ENCODE measurements at regions not wholly inside any gene's neighbourhood (a gene's known extent, or its start where the extent isn't known, plus 50 kb on each side); places are given as distances from the start of the nearest gene placed in this dataset.

- H3K79me2 ChIP-seq (ENCODE audit: control insufficient read depth, insufficient read depth, low read length): no peaks in the 10 kb centered on the region
- FAIRE-seq: no peak
- no peak overlapping the region for H3K9ac ChIP-seq (ENCODE audit: control insufficient read depth, extremely low read depth, insufficient read depth, low read length)
Observed at GRCh38 chr5:67814569-67815311, 400.8 kb upstream of the PIK3R1 start.

GRCh38 chr5:67813877-67814539 lies 401.5 kb upstream of the PIK3R1 start:
- Histone ChIP-seq H3K9me3 (ENCODE audit: control insufficient read depth, low read depth, low read length) (no peaks in the 10 kb centered on the region), H3K4me3 (ENCODE audit: control insufficient read depth in 2 of 3, extremely low read depth in 1 of 3, insufficient read depth in 2 of 3, low read depth in 1 of 3, low read length in 3 of 3) (no peak overlapping the region), H3K4me2 (ENCODE audit: control insufficient read depth, extremely low read depth, insufficient read depth, low read depth, low read length) (no peak overlapping the region), H3K9ac (ENCODE audit: control insufficient read depth, extremely low read depth, insufficient read depth, low read length) (no peak overlapping the region), H3K27ac (ENCODE audit: control insufficient read depth, insufficient read depth, low read length) (no peak overlapping the region), H3K9me1 (ENCODE audit: control insufficient read depth, extremely low read depth, insufficient read depth, low read length) (peaks cover 3% of the 10 kb centered on the region), H2AFZ (ENCODE audit: control insufficient read depth, low read length) (no peak overlapping the region), H3K36me3 (ENCODE audit: control insufficient read depth in 2 of 2, extremely low read depth in 1 of 2, insufficient read depth in 2 of 2, low read length in 2 of 2) (no peaks in the 10 kb centered on the region), H3K27me3 (ENCODE audit: control insufficient read depth, extremely low read depth, insufficient read depth, low read length) (no peaks in the 10 kb centered on the region), H4K20me1 (ENCODE audit: control insufficient read depth, extremely low read depth, insufficient read depth, low read length) (no peaks in the 10 kb centered on the region), H3K79me2 (ENCODE audit: control insufficient read depth, insufficient read depth, low read length) (no peaks in the 10 kb centered on the region), H3K4me1 (ENCODE audit: control insufficient read depth, extremely low read depth, insufficient read depth, low read length) (peaks cover 14% of the 10 kb centered on the region)
- DNase-seq (ENCODE audit: low read depth, low spot score) (no peak), FAIRE-seq (no peak)
- TF ChIP-seq EZH2 (IDR thresholded peaks at IDR 0.05; ENCODE audit: low read length) (no peak), CTCF (optimal IDR thresholded peaks at IDR 0.05 in 1 of 3, IDR thresholded peaks at IDR 0.05 in 1 of 3, conservative IDR thresholded peaks at IDR 0.05 in 1 of 3; ENCODE audit: extremely low read depth in 1 of 3, insufficient read depth in 2 of 3, low read length in 3 of 3) (no peak)
- dilution Hi-C loops (cut with MboI; ENCODE audit: extremely low pct_ligation_motif_present, low sequenced_read_pairs): no loop called here

More at GRCh38 chr5:67814569-67815311, 400.8 kb upstream of the PIK3R1 start:
- H3K9me3 ChIP-seq (ENCODE audit: control insufficient read depth, low read depth, low read length): no peaks in the 10 kb centered on the region
- H3K36me3 ChIP-seq (ENCODE audit: control insufficient read depth in 2 of 2, extremely low read depth in 1 of 2, insufficient read depth in 2 of 2, low read length in 2 of 2): no peaks in the 10 kb centered on the region
- no peaks in the 10 kb centered on the region for H4K20me1 ChIP-seq (ENCODE audit: control insufficient read depth, extremely low read depth, insufficient read depth, low read length)
- H3K9me1 ChIP-seq (ENCODE audit: control insufficient read depth, extremely low read depth, insufficient read depth, low read length): peaks cover 3% of the 10 kb centered on the region
- H3K27ac ChIP-seq (ENCODE audit: control insufficient read depth, insufficient read depth, low read length): no peak overlapping the region
- dilution Hi-C loops (cut with MboI; ENCODE audit: extremely low pct_ligation_motif_present, low sequenced_read_pairs): no loop called here
- TF ChIP-seq EZH2 (IDR thresholded peaks at IDR 0.05; ENCODE audit: low read length) (no peak), CTCF (optimal IDR thresholded peaks at IDR 0.05 in 1 of 3, IDR thresholded peaks at IDR 0.05 in 1 of 3, conservative IDR thresholded peaks at IDR 0.05 in 1 of 3; ENCODE audit: extremely low read depth in 1 of 3, insufficient read depth in 2 of 3, low read length in 3 of 3) (no peak)
- H3K4me3 ChIP-seq (ENCODE audit: control insufficient read depth in 2 of 3, extremely low read depth in 1 of 3, insufficient read depth in 2 of 3, low read depth in 1 of 3, low read length in 3 of 3): no peak overlapping the region
- no peaks in the 10 kb centered on the region for H3K27me3 ChIP-seq (ENCODE audit: control insufficient read depth, extremely low read depth, insufficient read depth, low read length)
- peaks cover 14% of the 10 kb centered on the region for H3K4me1 ChIP-seq (ENCODE audit: control insufficient read depth, extremely low read depth, insufficient read depth, low read length)
- no peak for DNase-seq (ENCODE audit: low read depth, low spot score)
- H3K4me2 ChIP-seq (ENCODE audit: control insufficient read depth, extremely low read depth, insufficient read depth, low read depth, low read length): no peak overlapping the region
- H2AFZ ChIP-seq (ENCODE audit: control insufficient read depth, low read length): no peak overlapping the region
